ENCODE measurements at regions not wholly inside any gene's neighbourhood (a gene's known extent, or its start where the extent isn't known, plus 50 kb on each side); places are given as distances from the start of the nearest gene placed in this dataset.

GRCh38 chr2:236874866-236875481 is 210.7 kb upstream of the COPS8 start:
- Histone ChIP-seq H3K27ac (ENCODE audit: low read length) (no peak overlapping the region), H3K9me3 (ENCODE audit: control insufficient read depth in 1 of 2, low read length in 2 of 2) (no peaks in the 10 kb centered on the region), H3K36me3 (ENCODE audit: control insufficient read depth in 1 of 2, insufficient read depth in 2 of 2, low read length in 2 of 2) (no peaks in the 10 kb centered on the region), H3K4me3 (ENCODE audit: low read depth in 1 of 2, low read length in 2 of 2) (no peak overlapping the region), H3K4me1 (ENCODE audit: control insufficient read depth in 1 of 2, insufficient read depth in 2 of 2, low read length in 2 of 2) (no peaks in the 10 kb centered on the region), H3K27me3 (ENCODE audit: low read depth, low read length) (no peaks in the 10 kb centered on the region)

- Histone ChIP-seq H3K27ac (ENCODE audit: low read length) (no peak overlapping the region), H3K36me3 (ENCODE audit: control insufficient read depth in 1 of 2, insufficient read depth in 2 of 2, low read length in 2 of 2) (no peaks in the 10 kb centered on the region), H3K4me3 (ENCODE audit: low read depth in 1 of 2, low read length in 2 of 2) (no peak overlapping the region), H3K4me1 (ENCODE audit: control insufficient read depth in 1 of 2, insufficient read depth in 2 of 2, low read length in 2 of 2) (no peaks in the 10 kb centered on the region), H3K9me3 (ENCODE audit: control insufficient read depth in 1 of 2, low read length in 2 of 2) (no peaks in the 10 kb centered on the region), H3K27me3 (ENCODE audit: low read depth, low read length) (no peaks in the 10 kb centered on the region)
Observed at GRCh38 chr2:236875906-236876505, 209.7 kb upstream of the COPS8 start.

GRCh38 chr2:236876642-236877041 is 209.0 kb upstream of the COPS8 start:
- Histone ChIP-seq H3K4me3 (ENCODE audit: low read depth in 1 of 2, low read length in 2 of 2) (no peak overlapping the region), H3K4me1 (ENCODE audit: control insufficient read depth in 1 of 2, insufficient read depth in 2 of 2, low read length in 2 of 2) (no peaks in the 10 kb centered on the region), H3K36me3 (ENCODE audit: control insufficient read depth in 1 of 2, insufficient read depth in 2 of 2, low read length in 2 of 2) (no peaks in the 10 kb centered on the region), H3K9me3 (ENCODE audit: control insufficient read depth in 1 of 2, low read length in 2 of 2) (no peaks in the 10 kb centered on the region), H3K27ac (ENCODE audit: low read length) (no peak overlapping the region), H3K27me3 (ENCODE audit: low read depth, low read length) (no peaks in the 10 kb centered on the region)

- Histone ChIP-seq H3K36me3 (ENCODE audit: control insufficient read depth in 1 of 2, insufficient read depth in 2 of 2, low read length in 2 of 2) (no peaks in the 10 kb centered on the region), H3K27ac (ENCODE audit: low read length) (no peak overlapping the region), H3K9me3 (ENCODE audit: control insufficient read depth in 1 of 2, low read length in 2 of 2) (no peaks in the 10 kb centered on the region), H3K4me3 (ENCODE audit: low read depth in 1 of 2, low read length in 2 of 2) (no peak overlapping the region), H3K4me1 (ENCODE audit: control insufficient read depth in 1 of 2, insufficient read depth in 2 of 2, low read length in 2 of 2) (no peaks in the 10 kb centered on the region), H3K27me3 (ENCODE audit: low read depth, low read length) (no peaks in the 10 kb centered on the region)
Observed at GRCh38 chr2:236877972-236878371, 207.7 kb upstream of the COPS8 start.

- H3K36me3 ChIP-seq (ENCODE audit: control insufficient read depth in 1 of 2, insufficient read depth in 2 of 2, low read length in 2 of 2) = no peaks in the 10 kb centered on the region
- no peak overlapping the region for H3K27ac ChIP-seq (ENCODE audit: low read length)
- H3K4me3 ChIP-seq (ENCODE audit: low read depth in 1 of 2, low read length in 2 of 2) = no peak overlapping the region
- no peaks in the 10 kb centered on the region for H3K9me3 ChIP-seq (ENCODE audit: control insufficient read depth in 1 of 2, low read length in 2 of 2)
- H3K4me1 ChIP-seq (ENCODE audit: control insufficient read depth in 1 of 2, insufficient read depth in 2 of 2, low read length in 2 of 2) = no peaks in the 10 kb centered on the region
- H3K27me3 ChIP-seq (ENCODE audit: low read depth, low read length) = no peaks in the 10 kb centered on the region
Observed at GRCh38 chr2:236879416-236879963, 206.2 kb upstream of the COPS8 start.

- Histone ChIP-seq H3K4me3 (ENCODE audit: low read depth in 1 of 2, low read length in 2 of 2) (no peak overlapping the region), H3K9me3 (ENCODE audit: control insufficient read depth in 1 of 2, low read length in 2 of 2) (no peaks in the 10 kb centered on the region)
Observed at GRCh38 chr2:236882074-236882473, 203.6 kb upstream of the COPS8 start.

GRCh38 chr2:236882930-236883329 is 202.8 kb upstream of the COPS8 start:
- H3K9me3 ChIP-seq (ENCODE audit: control insufficient read depth in 1 of 2, low read length in 2 of 2) = no peaks in the 10 kb centered on the region
- no peaks in the 10 kb centered on the region for H3K36me3 ChIP-seq (ENCODE audit: control insufficient read depth in 1 of 2, insufficient read depth in 2 of 2, low read length in 2 of 2)
- no peaks in the 10 kb centered on the region for H3K27me3 ChIP-seq (ENCODE audit: low read depth, low read length)
- no peak overlapping the region for H3K27ac ChIP-seq (ENCODE audit: low read length)
- H3K4me3 ChIP-seq (ENCODE audit: low read depth in 1 of 2, low read length in 2 of 2) = no peak overlapping the region
- H3K4me1 ChIP-seq (ENCODE audit: control insufficient read depth in 1 of 2, insufficient read depth in 2 of 2, low read length in 2 of 2) = peaks cover 0 to under 1% of the 10 kb centered on the region in 2 donors

More at GRCh38 chr2:236882074-236882473, 203.6 kb upstream of the COPS8 start:
- Histone ChIP-seq H3K4me1 (ENCODE audit: control insufficient read depth in 1 of 2, insufficient read depth in 2 of 2, low read length in 2 of 2) (no peaks in the 10 kb centered on the region), H3K36me3 (ENCODE audit: control insufficient read depth in 1 of 2, insufficient read depth in 2 of 2, low read length in 2 of 2) (no peaks in the 10 kb centered on the region), H3K27ac (ENCODE audit: low read length) (no peak overlapping the region), H3K27me3 (ENCODE audit: low read depth, low read length) (no peaks in the 10 kb centered on the region)

GRCh38 chr2:236883819-236884218 is 201.9 kb upstream of the COPS8 start:
- Histone ChIP-seq H3K27ac (ENCODE audit: low read length) (no peak overlapping the region), H3K27me3 (ENCODE audit: low read depth, low read length) (no peaks in the 10 kb centered on the region), H3K9me3 (ENCODE audit: control insufficient read depth in 1 of 2, low read length in 2 of 2) (no peaks in the 10 kb centered on the region), H3K36me3 (ENCODE audit: control insufficient read depth in 1 of 2, insufficient read depth in 2 of 2, low read length in 2 of 2) (no peaks in the 10 kb centered on the region), H3K4me1 (ENCODE audit: control insufficient read depth in 1 of 2, insufficient read depth in 2 of 2, low read length in 2 of 2) (peaks cover 4 to 5% of the 10 kb centered on the region in 2 donors), H3K4me3 (ENCODE audit: low read depth in 1 of 2, low read length in 2 of 2) (no peak overlapping the region)

- H3K36me3 ChIP-seq (ENCODE audit: control insufficient read depth in 1 of 2, insufficient read depth in 2 of 2, low read length in 2 of 2) = no peaks in the 10 kb centered on the region
- H3K9me3 ChIP-seq (ENCODE audit: control insufficient read depth in 1 of 2, low read length in 2 of 2) = no peaks in the 10 kb centered on the region
- no peak overlapping the region for H3K27ac ChIP-seq (ENCODE audit: low read length)
- H3K27me3 ChIP-seq (ENCODE audit: low read depth, low read length) = no peaks in the 10 kb centered on the region
- H3K4me1 ChIP-seq (ENCODE audit: control insufficient read depth in 1 of 2, insufficient read depth in 2 of 2, low read length in 2 of 2) = peaks cover 4 to 5% of the 10 kb centered on the region in 2 donors
- H3K4me3 ChIP-seq (ENCODE audit: low read depth in 1 of 2, low read length in 2 of 2) = no peak overlapping the region
Observed at GRCh38 chr2:236884569-236885175, 201.0 kb upstream of the COPS8 start.

- Histone ChIP-seq H3K9me3 (ENCODE audit: control insufficient read depth in 1 of 2, low read length in 2 of 2) (no peaks in the 10 kb centered on the region), H3K36me3 (ENCODE audit: control insufficient read depth in 1 of 2, insufficient read depth in 2 of 2, low read length in 2 of 2) (no peaks in the 10 kb centered on the region), H3K27ac (ENCODE audit: low read length) (no peak overlapping the region), H3K27me3 (ENCODE audit: low read depth, low read length) (no peaks in the 10 kb centered on the region), H3K4me3 (ENCODE audit: low read depth in 1 of 2, low read length in 2 of 2) (no peak overlapping the region), H3K4me1 (ENCODE audit: control insufficient read depth in 1 of 2, insufficient read depth in 2 of 2, low read length in 2 of 2) (peaks cover 4 to 5% of the 10 kb centered on the region in 2 donors)
Observed at GRCh38 chr2:236886456-236886855, 199.2 kb upstream of the COPS8 start.

GRCh38 chr2:236887531-236887930 is 198.2 kb upstream of the COPS8 start:
- Histone ChIP-seq H3K9me3 (ENCODE audit: control insufficient read depth in 1 of 2, low read length in 2 of 2) (no peaks in the 10 kb centered on the region), H3K4me3 (ENCODE audit: low read depth in 1 of 2, low read length in 2 of 2) (no peak overlapping the region), H3K27ac (ENCODE audit: low read length) (peak overlapping the region; percentile 59), H3K4me1 (ENCODE audit: control insufficient read depth in 1 of 2, insufficient read depth in 2 of 2, low read length in 2 of 2) (peaks cover 4 to 5% of the 10 kb centered on the region in 2 donors), H3K27me3 (ENCODE audit: low read depth, low read length) (no peaks in the 10 kb centered on the region), H3K36me3 (ENCODE audit: control insufficient read depth in 1 of 2, insufficient read depth in 2 of 2, low read length in 2 of 2) (no peaks in the 10 kb centered on the region)
